ENCODE measurements at regions not wholly inside any gene's neighbourhood (a gene's known extent, or its start where the extent isn't known, plus 50 kb on each side); places are given as distances from the start of the nearest gene placed in this dataset.

GRCh38 chr5:166979307-166979895 lies 1312.0 kb upstream of the WWC1 start:
- no peak for DNase-seq

- DNase-seq: no peak
Observed at GRCh38 chr5:166980666-166981065, 1310.8 kb upstream of the WWC1 start.

GRCh38 chr5:166982226-166982625 lies 1309.2 kb upstream of the WWC1 start:
- DNase-seq: no peak

- no peak for DNase-seq
Observed at GRCh38 chr5:166991601-166992000, 1299.8 kb upstream of the WWC1 start.

- DNase-seq: no peak
Observed at GRCh38 chr5:166992108-166992507, 1299.3 kb upstream of the WWC1 start.

- DNase-seq: no peak
Observed at GRCh38 chr5:166992874-166993722, 1298.3 kb upstream of the WWC1 start.

GRCh38 chr5:166994226-166994625 lies 1297.2 kb upstream of the WWC1 start:
- DNase-seq: no peak

GRCh38 chr5:167001246-167001645 lies 1290.2 kb upstream of the WWC1 start:
- no peak for DNase-seq

- no peak for DNase-seq
Observed at GRCh38 chr5:167008705-167009104, 1282.7 kb upstream of the WWC1 start.

- DNase-seq: no peak
Observed at GRCh38 chr5:167011196-167011595, 1280.2 kb upstream of the WWC1 start.

- DNase-seq: no peak
Observed at GRCh38 chr5:167012123-167013034, 1279.1 kb upstream of the WWC1 start.

GRCh38 chr5:167014401-167015056 lies 1276.9 kb upstream of the WWC1 start:
- DNase-seq: no peak

- no peak for DNase-seq
Observed at GRCh38 chr5:167020418-167020817, 1271.0 kb upstream of the WWC1 start.

GRCh38 chr5:167029488-167029887 lies 1262.0 kb upstream of the WWC1 start:
- DNase-seq: no peak

- peak; percentile 5 for DNase-seq
Observed at GRCh38 chr5:167030500-167031120, 1260.8 kb upstream of the WWC1 start.

GRCh38 chr5:167036585-167036984 lies 1254.9 kb upstream of the WWC1 start:
- no peak for DNase-seq

- no peak for DNase-seq
Observed at GRCh38 chr5:167049043-167049663, 1242.3 kb upstream of the WWC1 start.

- DNase-seq: no peak
Observed at GRCh38 chr5:167049771-167050567, 1241.5 kb upstream of the WWC1 start.

GRCh38 chr5:167050568-167051401 lies 1240.7 kb upstream of the WWC1 start:
- no peak for DNase-seq

- DNase-seq: no peak
Observed at GRCh38 chr5:167051402-167051768, 1240.1 kb upstream of the WWC1 start.

Measured in NCI-H1048 (cell line).